GM12872 (cell line): ENCODE measurements at regions not wholly inside any gene's neighbourhood (a gene's known extent, or its start where the extent isn't known, plus 50 kb on each side); places are given as distances from the start of the nearest gene placed in this dataset.

Experiments
- TF ChIP-seq, protein P1 (sequence below): IDR thresholded peaks from 3 replicates; pipeline ENCODE4 v1.5.1; 2011; ENCODE audit warnings: low read depth, mild to moderate bottlenecking, low read length, moderate library complexity; ENCODE audit not compliant: insufficient read depth

DNA sequence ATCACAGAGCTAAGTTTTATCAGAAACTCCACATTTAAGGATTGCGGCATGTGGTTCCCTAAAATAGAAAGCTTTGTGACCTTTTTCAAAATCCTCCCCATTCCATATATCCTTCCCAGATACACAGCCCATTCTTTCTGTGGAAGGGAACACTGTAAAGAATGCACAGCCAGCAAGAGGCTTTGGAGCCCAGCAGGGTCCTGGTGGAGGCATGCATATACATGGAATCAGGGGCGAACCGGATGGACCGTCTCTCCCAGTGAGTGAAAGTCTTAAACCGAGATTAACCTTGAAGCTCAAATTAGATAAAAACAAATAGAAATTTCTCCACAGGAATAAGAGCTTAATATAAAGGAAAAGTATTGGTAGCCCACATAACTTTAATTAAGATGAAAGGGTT is 436.2 kb upstream of the MDFIC2 start:
- TF ChIP-seq, protein P1, sequence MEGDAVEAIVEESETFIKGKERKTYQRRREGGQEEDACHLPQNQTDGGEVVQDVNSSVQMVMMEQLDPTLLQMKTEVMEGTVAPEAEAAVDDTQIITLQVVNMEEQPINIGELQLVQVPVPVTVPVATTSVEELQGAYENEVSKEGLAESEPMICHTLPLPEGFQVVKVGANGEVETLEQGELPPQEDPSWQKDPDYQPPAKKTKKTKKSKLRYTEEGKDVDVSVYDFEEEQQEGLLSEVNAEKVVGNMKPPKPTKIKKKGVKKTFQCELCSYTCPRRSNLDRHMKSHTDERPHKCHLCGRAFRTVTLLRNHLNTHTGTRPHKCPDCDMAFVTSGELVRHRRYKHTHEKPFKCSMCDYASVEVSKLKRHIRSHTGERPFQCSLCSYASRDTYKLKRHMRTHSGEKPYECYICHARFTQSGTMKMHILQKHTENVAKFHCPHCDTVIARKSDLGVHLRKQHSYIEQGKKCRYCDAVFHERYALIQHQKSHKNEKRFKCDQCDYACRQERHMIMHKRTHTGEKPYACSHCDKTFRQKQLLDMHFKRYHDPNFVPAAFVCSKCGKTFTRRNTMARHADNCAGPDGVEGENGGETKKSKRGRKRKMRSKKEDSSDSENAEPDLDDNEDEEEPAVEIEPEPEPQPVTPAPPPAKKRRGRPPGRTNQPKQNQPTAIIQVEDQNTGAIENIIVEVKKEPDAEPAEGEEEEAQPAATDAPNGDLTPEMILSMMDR: no peak

DNA sequence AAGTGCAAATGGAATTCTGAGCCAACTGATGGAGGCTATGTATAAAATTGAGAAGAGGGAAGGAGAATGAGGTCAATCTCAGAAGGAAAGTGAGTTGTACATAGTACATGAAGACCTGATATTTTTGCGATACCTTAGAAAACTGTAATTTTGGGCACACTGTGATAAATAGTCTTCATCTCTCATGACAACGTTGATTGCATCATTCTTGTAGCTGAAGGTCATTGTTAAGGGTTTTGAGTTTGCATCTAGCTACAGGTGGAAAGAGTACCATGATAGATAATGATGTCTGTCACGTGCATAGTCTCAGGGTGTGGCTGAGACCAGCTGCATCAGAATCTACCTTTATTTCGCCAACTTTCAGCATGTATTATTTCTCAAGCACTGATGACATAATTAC is 435.4 kb upstream of the MDFIC2 start:
- TF ChIP-seq, protein P1: no peak

DNA sequence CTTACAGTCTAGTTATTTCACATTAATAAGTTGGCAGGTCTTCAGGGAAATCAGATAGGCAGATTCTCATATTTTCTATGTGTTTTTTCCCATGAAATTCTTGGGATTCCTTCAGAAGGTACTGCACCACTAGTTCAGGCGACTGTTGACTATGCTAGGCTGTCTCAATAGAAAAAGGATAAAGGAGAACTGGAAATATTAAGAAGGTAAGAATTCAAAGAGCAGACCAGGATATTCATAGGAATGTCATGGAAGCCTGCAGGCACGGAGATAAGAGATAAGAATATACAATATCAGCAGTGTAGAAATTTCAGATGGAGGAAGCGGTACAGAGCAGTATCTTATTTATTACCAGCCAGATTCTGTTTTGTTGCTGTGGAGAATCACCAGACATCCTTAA is 432.1 kb upstream of the MDFIC2 start:
- TF ChIP-seq, protein P1: no peak

DNA sequence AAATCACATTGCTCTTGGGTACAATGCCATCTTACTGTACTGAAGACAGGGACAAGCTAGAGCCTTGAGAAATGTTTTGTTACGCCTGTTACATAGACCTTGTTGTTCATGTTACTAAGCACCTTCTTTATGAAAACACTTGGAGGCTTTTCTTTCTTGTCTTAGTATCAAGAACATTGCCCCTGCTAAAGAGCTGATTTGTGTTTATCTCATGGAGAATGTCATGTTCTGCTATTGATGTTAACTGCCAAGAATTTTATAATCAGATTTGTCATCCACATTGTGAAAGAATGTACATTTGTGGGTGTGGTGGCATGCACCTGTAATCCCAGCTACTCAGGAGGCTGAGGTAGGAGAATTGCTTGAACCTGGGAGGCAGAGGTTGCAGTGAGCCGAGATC is 431.3 kb upstream of the MDFIC2 start:
- TF ChIP-seq, protein P1: no peak

DNA sequence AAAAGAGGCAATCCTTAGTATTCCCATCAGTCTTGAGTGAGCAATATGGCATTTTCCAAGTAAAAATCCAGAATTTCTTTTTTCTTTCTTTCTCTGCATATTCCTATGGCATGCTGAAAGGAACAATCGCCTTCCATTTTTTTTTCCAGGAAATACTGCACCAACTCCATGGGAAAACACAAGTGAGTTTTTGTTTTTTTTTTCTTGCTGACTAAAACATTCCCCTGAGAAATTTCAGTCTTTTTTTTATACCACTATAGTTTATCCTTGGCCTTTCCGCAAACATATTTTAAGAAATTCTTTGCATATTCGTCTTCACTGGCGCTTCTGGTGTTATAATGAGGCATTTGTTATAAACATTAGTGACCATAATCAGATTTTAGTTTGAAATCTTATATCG is 429.6 kb upstream of the MDFIC2 start:
- TF ChIP-seq, protein P1: no peak

DNA sequence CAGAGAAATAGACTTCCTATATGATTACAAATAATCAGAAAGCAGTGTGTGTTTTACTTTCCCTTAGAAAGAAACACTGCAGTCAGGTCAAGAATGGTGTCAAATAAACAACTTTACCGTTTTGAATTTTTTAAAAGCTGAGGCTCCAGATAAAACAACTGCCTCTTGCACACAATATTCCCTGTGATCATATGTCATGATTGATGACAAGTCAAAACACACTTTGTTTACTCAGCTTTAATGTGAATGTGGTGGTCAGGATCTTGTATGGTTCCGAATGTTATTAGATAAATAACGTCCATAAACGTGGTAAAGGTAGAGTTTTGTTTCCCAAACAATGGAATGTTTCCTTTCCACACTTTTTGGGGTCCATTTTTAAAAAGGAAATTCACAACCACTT is 428.4 kb upstream of the MDFIC2 start:
- TF ChIP-seq, protein P1: no peak

DNA sequence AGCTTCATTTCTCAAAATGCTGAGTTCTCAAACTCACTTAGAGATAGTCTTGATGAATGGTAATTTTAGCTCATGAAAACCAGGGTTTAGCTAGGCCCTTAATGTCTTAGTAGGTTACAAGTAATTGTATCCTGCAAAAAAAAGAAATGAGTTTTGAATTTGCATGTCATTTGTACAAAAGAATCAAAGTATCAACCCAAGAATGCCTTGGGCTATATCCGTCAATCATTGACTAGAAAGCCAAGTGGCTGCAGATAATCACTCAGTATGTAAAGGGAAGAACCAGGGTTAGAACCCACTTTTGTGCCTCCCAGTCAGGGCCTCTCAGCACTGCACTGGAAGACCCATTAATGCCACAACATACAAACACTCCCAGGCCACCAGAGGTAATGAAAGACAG is 427.6 kb upstream of the MDFIC2 start:
- TF ChIP-seq, protein P1: no peak

DNA sequence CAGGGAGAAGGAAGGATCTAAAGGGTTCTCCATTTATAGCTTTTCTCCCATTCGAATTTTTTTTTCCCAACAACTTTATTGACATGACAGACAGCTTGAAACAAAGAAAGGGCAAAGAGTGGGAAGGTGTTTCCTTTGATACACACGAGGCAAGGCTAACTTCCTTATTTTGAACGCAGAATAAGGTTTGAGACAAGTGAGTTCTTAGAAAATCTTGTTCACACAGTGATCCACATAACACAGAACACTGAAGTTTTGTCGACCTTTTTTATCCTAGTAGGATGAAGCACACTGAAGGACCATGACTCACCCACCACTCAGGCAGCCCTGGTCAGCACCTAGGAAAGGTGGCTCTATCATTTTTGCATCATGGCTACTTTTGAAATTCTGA is 425.8 kb upstream of the MDFIC2 start:
- TF ChIP-seq, protein P1: no peak
